D721Med (cell line): ENCODE measurements at regions not wholly inside any gene's neighbourhood (a gene's known extent, or its start where the extent isn't known, plus 50 kb on each side); places are given as distances from the start of the nearest gene placed in this dataset.

ENCODE experiments used
- DNase-seq: peaks from one replicate; pipeline ENCODE4 v3.0.0; 2011; ENCODE audit warnings: low spot score; ENCODE audit not compliant: insufficient read length
- FAIRE-seq: peaks from 2 replicates; lab custom pipeline; 2011; peaks lifted over from hg19 to GRCh38; lab: Jason Lieb, UNC
- CTCF ChIP-seq: IDR thresholded peaks from 2 replicates; pipeline ENCODE4 v1.5.1; 2012; ENCODE audit warnings: mild to moderate bottlenecking, control low read depth; ENCODE audit not compliant: insufficient read depth; ENCODE audit errors: missing control alignments

GRCh38 chr13:31081316-31081715, 80.4 kb downstream of the HSPH1 start:
- FAIRE-seq (no peak), DNase-seq (no peak)
- TF ChIP-seq CTCF = no peak

DNA sequence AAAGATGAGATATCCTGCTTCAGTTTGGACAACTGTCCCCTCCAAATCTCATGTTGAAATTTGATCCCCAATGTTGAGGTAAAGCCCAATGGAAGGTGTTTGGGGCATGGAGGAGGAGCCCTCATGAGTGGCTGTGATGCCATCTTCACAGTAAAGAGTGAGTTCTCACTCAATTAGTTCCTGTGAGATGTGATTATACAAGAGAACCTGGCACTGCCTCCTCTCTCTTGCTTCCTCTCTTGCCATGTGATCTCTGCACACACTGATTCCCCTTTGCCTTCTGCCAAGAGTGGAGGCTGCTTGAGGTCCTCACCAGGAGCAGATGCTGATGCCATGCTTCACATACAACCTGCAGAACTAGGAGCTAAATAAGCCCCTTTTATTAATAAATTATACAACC, 86.9 kb downstream of the HSPH1 start:
- DNase-seq = no peak
- no peak for FAIRE-seq
- TF ChIP-seq CTCF = no peak

GRCh38 chr13:31073859-31074718, 87.6 kb downstream of the HSPH1 start:
- TF ChIP-seq CTCF = no peak
- DNase-seq (no peak), FAIRE-seq (no peak)

- no peak for FAIRE-seq
- no peak for TF ChIP-seq CTCF
- no peak for DNase-seq
These were observed 89.7 kb downstream of the HSPH1 start for GRCh38 chr13:31072041-31072440.

GRCh38 chr13:31069808-31070534, 91.7 kb downstream of the HSPH1 start:
- no peak for FAIRE-seq
- no peak for DNase-seq
- no peak for TF ChIP-seq CTCF

DNA sequence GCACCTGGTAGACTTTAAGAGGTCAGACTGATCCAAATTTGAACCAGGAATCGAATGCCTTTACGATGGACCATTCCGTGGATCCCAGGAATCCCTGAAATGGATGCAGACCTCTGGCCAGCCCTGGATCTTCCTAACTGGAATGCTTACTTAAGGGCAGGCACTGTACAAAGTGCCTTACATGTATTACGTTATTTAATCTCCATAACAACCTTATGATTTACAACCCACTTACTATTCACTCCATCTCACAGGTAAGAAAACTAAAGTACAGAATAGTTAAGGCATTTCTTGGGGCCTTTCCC, 93.6 kb downstream of the HSPH1 start:
- TF ChIP-seq CTCF = no peak
- no peak for DNase-seq
- no peak for FAIRE-seq
